HUDEP-2 (cell line): ENCODE measurements at regions not wholly inside any gene's neighbourhood (a gene's known extent, or its start where the extent isn't known, plus 50 kb on each side); places are given as distances from the start of the nearest gene placed in this dataset.
A peak's percentile ranks its signal among the peaks of the same experiment; 100 is the strongest.

Source experiments
- DNase-seq, 76 experiments: peaks; one replicate each; lab custom pipeline; 2025; ENCODE audit not compliant: unreplicated experiment in 76 of 76; lab: John Stamatoyannopoulos, UW

- DNase-seq: no peak
Measured at GRCh38 chr5:171625646-171626045, 160.0 kb upstream of the SMIM23 start.

- DNase-seq: no peak
Measured at GRCh38 chr5:171627936-171628632, 157.5 kb upstream of the SMIM23 start.

DNA sequence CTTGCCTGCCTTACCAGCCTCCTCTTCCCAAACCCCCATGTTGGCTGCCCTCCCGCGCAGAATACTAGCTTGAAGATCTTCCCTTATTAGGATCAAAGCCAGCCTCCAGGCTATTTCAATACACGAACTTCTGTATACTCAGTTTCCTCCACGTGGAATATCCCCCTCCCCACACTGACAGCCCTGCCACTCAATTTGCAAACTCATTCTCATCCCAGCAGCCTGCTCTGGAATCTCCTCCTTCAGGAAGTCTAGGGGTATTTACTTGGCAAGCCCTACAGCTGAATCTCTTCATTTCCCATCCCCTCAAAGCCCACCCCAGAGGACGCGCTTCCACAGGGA is 157.0 kb upstream of the SMIM23 start:
- DNase-seq: no peak

DNA sequence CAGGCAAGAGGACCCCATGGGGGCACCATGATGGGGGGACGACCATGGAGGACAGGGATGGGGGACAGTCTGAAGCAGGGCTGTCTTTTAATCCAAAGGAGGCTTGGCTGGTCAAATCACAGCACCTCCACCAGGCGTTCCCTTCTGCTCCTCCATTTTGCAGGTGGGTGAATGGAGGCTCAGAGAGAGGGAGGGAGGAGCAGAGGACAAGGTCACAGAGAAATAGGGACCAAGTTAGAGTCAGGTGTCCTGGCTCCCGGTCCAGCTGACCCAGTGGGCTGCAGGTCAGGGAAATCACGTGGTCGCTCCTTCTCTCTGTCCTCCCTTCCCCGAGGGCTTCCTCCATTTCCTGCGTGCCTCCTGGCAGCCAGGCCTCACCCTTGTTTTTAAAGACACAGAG is 156.4 kb upstream of the SMIM23 start:
- no peak for DNase-seq

DNA sequence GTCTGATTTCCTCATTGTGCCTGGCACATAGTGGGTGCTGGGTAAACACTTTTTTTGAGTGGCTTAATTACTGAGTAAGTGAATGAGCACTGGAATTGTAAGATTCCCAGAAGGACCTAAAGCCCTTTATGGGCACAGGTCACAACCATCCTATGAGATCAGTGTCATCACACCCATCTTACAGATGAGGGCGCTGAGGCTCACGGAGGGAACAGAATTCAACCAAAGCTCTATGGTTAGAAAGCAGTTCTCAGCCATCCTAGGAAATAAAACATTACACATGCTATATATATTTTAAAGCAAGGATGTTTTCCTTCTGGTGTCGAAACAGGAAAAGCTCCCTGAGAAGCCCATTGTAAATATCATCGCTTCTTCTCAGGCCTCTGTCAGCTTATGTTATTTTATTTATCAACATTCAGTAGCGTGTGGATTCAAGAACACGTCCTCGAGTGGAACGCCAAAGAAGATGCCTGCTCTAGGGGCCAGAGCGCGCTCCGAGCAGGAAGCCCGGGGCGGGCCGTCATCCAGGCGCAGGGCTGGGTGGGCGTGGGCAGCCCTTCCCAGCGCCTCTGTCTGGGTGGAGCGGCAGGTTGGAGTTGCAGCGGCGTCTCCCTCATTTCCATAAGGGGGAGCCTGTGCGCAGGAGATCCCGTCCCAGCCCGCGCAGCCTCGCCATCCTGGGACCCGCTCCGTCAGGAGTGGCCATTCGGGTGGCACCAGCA is 155.8 kb upstream of the SMIM23 start:
- peak in 12 of 76 experiments; percentile 1 to 17 (median 8) for DNase-seq

GRCh38 chr5:171630350-171631065 is 155.1 kb upstream of the SMIM23 start:
- no peak for DNase-seq

DNA sequence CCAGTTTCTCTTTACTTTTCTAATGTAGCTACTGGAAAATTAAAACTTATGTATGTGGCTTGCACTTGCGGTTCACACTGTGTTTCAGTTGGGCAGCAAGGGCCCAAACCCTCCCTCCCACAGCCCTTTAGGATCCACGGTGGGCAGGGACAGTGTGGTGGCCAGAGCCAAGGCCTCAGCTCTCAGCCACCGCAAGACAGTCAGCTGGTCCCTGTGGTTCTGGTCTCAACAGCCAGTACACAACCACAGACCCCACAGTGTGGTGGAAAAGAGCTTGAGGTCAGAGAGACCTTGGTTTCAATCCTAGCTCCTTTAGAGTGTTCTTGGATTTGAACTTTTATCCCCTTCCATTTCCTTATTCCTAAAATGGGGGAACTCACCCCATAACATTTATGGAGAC is 153.0 kb upstream of the SMIM23 start:
- no peak for DNase-seq

GRCh38 chr5:171633776-171634470 is 151.7 kb upstream of the SMIM23 start:
- DNase-seq: no peak

DNA sequence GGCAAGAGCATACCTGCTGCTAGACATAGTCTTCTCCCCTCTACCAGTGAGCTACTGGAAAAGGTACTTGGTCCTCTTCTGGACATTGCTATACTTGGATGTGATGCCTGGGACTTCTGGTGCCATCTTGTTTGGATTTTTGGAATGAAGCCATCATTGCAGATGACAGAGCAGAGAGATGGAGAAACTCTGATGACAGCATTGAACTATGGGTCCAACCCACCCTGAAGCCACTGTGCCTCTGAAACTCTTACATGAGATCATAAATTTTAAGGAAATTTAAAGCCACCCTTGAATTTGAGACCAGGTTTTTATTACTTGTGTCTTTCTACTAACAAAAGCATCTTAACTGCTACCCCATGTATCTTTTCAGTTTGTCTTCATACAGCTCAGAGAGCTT is 151.1 kb upstream of the SMIM23 start:
- DNase-seq: no peak

- no peak for DNase-seq
Measured at GRCh38 chr5:171635028-171635427, 150.6 kb upstream of the SMIM23 start.

- DNase-seq: no peak
Measured at GRCh38 chr5:171635561-171636245, 149.9 kb upstream of the SMIM23 start.

DNA sequence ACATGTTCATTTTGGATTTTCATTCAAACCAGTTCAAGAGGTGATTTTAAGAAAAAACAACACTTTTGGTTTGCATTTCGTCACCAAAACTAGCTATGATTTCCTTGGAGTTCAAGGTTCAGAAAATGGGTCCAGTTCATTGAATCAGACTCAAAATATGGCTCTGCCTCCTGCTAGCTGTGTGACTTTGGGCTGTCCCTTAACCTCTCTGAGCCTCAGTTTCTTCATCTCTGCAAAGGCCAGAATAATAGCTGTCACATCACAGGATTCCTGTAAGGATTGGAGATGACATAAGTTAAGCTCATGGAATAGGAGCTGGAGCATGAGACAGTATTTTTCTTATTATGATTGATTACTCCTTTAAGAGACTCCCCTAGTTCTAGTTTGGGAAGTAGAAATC is 147.8 kb upstream of the SMIM23 start:
- no peak for DNase-seq

GRCh38 chr5:171639205-171639621 is 146.4 kb upstream of the SMIM23 start:
- no peak for DNase-seq

GRCh38 chr5:171639966-171640365 is 145.7 kb upstream of the SMIM23 start:
- DNase-seq: no peak

DNA sequence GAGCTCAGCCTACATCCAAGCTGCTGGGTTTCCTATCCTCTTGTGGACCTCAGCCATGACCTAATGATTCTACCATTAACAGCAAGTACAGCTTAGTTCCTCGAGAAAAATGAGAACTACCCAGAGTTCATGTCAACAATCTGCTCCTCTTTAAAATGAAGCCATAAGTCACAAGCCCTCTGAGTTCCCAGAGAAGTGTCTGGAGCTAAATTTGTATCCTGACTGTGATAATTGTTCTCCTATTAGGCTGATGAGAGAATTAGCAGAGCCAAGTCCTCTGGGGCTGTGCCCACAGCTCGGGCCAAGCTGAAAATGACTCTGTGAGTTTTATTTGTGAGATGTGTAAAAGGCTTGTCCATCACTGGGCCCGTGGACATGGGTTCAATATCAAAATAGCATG is 145.1 kb upstream of the SMIM23 start:
- DNase-seq: no peak

GRCh38 chr5:171641891-171642290 is 143.7 kb upstream of the SMIM23 start:
- DNase-seq: no peak

- DNase-seq: no peak
Measured at GRCh38 chr5:171642894-171643293, 142.7 kb upstream of the SMIM23 start.

GRCh38 chr5:171644536-171644935 is 141.1 kb upstream of the SMIM23 start:
- no peak for DNase-seq

DNA sequence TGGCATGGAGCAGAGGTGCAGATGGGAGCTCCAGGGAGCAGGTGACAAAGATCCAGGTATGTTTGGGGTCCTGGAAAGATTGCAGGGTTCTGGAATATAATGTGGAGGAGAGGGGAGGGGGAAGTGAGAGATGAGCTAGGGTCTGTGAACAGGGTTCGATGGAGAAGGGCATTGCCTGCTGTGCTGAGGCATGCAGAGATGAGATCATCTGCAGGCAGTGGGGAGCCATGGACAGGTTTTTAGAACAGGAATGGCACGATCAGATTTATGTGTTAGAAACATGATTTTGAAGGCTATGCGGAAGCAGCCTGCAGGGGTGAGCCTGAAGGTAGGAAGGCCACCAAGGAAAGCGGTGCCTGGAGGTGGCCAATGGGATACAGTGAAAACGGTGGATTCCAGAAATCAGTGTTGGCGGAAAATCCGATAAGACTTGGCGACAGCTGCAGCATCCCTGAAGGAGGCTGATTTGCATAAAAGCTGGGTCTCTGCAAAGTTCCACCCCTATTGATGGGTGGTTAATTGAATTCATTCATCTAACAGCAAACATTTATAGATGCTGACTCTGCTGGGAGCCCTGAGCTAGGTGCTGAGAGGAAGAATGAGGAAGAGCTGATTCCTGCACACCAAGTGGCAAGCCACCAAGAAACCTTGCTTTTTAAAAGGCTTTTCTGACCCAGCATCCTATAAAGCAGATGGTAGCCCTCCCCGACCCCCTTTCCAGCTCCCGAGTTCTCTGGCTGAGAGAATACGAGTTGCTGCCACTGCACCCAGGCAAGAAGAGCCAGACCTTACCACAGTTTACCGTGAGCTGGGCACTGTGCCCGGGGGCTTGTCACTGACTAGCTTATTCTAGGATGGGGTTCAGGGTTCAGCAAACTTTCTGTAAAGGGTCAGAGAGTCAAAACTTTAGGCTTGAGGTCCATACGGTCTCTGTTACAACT is 139.2 kb upstream of the SMIM23 start:
- DNase-seq: no peak
